HG02884 (cell line): ENCODE measurements at regions not wholly inside any gene's neighbourhood (a gene's known extent, or its start where the extent isn't known, plus 50 kb on each side); places are given as distances from the start of the nearest gene placed in this dataset.
"Not testable (repeated sequence)": the region's sequence is repeated elsewhere in the genome, so short reads cannot be mapped to it uniquely, and the experiment has no call there.

ENCODE experiments used
- ATAC-seq: cut with Tn5 transposase; IDR thresholded peaks from one replicate; pipeline ENCODE4 v1.9.1; 2021; ENCODE audit warnings: mild to moderate bottlenecking, moderate library complexity; ENCODE audit not compliant: unreplicated experiment

GRCh38 chr1:182003953-182004586, 57.4 kb downstream of the ZNF648 start:
- ATAC-seq, result no peak

- no peak for ATAC-seq
Observed at GRCh38 chr1:182003025-182003725, 58.3 kb downstream of the ZNF648 start.

DNA sequence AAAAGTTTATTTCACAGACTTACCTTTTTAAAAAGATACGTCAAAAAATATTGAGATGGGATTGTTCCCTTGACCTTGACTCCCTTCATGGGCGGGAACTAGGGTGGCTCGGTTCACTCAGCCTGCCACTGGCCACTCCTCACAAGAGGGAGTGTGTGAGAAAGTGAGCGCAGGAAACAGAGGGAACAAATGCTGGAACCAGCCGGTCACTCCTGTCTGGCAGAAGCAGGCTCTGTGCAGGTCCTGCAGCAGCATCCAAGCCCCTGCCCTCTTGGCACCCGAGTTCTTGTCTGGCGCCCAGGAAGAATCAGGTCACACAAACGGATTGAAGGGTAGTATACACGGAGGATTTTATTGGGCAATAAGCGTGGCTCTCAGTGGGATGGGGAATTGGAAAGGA, 58.9 kb downstream of the ZNF648 start:
- ATAC-seq, result no peak

GRCh38 chr1:181998858-181999257, 62.7 kb downstream of the ZNF648 start:
- no peak for ATAC-seq

DNA sequence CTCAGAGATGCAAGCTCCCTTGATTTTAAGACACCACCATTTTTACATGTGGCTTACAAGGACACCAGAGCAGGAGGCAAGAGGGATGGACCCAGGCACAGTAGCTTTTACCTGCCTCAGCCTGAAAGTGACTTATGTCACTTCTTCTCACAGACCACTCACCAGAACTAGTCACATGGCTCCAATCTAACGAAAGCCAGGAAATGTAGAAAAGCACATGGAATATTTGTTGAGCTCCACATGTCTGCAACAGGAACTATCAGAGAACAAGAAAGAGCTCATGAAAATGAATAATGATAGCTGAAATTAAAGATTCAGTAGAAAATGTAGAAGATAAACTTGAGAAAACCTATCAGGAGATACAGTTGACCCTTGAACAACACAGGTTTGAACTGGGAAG, 69.4 kb downstream of the ZNF648 start:
- ATAC-seq, result no peak

- no peak for ATAC-seq
Observed at GRCh38 chr1:181990728-181991127, 70.8 kb downstream of the ZNF648 start.

GRCh38 chr1:181989261-181989920, 72.1 kb downstream of the ZNF648 start:
- ATAC-seq, result no peak

DNA sequence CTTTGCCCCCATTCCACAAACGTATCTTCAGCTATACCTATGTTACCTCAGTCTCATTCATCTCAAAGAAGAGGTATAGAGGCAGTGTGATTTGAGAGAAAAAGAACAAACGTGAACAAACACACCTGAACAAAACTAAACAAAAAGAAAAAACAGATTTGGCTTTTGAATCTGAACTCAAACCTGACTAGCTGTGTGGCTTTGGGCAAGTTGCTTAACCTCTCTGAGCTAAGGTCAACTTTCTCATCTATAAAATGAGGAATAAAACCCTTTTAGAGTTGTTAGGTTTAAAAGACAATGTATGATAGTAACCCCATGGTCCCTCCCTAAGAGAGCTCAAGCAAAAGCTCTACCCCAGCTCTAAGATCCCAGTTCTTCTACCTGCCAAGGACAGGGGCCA, 73.5 kb downstream of the ZNF648 start:
- no peak for ATAC-seq

DNA sequence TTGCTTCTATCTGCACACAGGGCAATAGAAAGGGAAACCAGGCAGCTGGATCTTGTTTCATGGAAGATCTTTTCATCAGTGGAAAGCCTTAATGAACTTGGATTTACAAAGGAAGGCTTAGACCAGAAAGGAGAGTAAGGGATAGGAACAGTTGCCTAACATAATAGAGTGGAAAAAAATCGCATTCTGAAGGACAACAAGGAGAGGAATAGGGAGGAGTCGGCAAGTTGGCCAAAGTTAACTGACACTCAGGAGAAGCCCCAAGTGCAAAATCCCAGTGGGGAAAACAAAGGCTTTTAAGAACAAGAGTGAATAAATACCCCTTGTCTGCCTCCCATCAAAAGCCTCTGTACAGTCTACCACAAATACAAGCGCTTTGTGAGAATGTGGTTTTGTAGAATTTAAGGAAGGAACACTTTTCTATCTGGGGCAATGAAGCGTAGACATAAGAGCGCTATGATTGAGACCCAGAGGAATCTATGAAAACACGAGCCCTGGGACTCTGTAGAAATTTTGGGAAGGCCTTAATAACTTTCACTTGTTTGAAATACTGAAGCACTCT, 74.1 kb downstream of the ZNF648 start:
- no peak for ATAC-seq

DNA sequence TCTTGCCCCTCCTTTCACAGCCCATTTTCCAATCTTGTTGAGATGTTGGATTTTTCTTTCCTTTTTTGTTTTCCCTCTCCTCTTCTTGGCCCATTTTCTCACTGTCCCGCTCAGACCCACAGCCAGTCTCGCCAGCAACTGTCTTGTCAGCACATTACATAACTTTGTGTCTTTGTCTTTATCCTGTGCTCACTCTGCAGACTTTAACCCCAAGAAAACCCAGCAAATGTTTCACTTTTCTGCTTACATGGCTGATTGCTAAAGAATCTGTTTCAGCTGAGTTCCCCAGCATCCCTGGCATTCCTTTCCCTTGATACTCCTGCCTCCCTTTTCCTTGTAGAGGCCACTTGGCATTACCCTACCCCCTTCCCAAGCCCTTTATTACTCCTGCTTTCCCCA, 74.6 kb downstream of the ZNF648 start:
- ATAC-seq, result no peak

DNA sequence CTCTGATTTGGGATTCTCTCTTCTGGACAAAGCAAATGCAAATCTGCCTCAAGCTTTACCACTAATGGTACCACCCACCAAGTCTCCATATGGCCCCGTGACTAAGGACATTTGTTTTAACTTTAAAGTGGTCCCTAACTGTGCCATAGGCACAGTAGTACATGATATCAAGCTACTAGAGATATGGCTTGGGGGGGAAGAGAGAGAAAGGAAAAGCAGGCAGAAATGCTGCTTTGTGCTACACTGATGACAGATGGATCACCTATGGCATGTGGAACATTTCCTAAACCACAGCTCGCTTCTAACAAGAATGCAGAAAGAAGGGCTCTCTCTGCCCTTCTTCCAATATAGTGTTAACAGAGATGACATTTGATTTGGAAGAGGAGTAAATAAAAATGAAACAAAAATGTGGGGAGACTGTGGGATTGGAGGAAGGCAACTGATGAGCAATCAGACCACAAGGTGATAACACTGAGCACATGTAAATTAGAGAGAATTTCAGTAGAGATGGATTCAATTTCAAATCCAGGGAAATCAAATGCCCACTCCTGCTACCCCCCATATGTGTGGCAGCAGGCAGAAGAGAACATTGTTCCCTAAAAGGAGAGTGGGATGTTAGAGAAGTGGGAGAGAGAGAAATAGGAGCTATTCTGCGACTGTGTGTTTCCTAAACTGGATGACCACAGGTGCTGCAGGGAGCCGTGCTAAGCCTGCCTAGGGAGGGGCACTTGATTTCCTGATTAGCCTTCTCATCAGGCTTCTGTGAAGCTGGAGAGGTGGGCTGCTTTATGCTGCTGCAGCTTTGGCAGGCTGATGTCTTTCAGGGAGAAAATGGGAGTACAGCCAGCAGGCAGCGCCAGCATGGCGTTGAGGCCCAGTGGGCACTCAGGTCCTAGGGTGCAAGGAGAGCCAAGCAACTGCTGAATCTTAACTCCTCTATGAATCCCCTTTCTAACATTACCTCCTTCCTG, 75.3 kb downstream of the ZNF648 start:
- no peak for ATAC-seq

GRCh38 chr1:181985281-181985680, 76.2 kb downstream of the ZNF648 start:
- no peak for ATAC-seq

GRCh38 chr1:181984006-181984405, 77.5 kb downstream of the ZNF648 start:
- ATAC-seq, result no peak

GRCh38 chr1:181981821-181982220, 79.7 kb downstream of the ZNF648 start:
- ATAC-seq, result no peak

DNA sequence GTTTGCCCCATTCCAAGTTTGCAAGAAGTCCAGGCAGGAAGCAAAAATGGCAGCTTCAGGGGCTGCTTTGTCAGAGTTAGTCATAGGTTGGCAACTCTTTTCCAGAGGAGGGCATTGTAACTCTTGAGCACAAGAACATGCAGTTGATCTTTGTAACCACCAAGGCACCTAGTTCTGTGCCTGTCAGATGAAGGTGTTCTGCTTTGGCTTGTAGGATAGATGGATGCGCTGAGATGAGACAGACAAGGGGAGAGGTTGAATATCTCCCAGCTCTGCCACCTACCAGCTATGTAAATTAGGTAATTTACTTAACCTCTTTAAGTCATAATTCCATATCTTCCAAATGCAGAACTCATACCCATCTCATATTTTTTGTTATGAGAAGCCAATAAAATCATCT, 89.3 kb downstream of the ZNF648 start:
- no peak for ATAC-seq

DNA sequence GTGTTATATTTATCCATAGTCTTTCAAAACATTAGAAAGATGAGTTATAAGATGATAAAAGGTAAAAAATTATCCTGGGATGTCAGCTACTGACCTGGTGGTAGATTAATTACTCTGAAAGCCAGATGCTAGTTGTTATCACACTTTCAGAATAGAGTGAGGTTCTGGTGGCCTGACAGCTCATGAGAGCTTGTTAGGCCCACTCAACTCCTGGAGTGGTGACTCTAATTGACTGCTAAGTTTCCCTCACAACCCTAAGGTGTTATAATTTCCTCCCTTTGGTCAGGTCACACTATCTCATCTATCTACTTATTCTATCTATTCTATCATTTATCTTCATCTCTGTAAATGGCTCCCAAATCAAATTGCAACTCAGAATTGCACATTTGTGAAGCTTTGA, 90.1 kb downstream of the ZNF648 start:
- ATAC-seq, result no peak

- no peak for ATAC-seq
Observed at GRCh38 chr1:181969902-181970301, 91.6 kb downstream of the ZNF648 start.

GRCh38 chr1:181954696-181955095, 106.8 kb downstream of the ZNF648 start:
- not testable (repeated sequence) for ATAC-seq

DNA sequence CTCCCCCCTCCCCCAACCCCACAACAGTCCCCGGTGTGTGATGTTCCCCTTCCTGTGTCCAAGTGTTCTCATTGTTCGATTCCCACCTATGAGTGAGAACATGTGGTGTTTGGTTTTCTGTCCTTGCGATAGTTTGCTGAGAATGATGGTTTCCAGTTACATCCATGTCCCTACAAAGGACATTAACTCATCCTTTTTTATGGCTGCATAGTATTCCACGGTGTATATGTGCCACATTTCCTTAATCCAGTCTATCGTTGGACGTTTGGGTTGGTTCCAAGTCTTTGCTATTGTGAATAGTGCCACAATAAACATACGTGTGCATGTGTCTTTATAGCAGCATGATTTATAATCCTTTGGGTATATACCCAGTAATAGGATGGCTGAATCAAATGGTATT, 107.3 kb downstream of the ZNF648 start:
- ATAC-seq, result not testable (repeated sequence)

DNA sequence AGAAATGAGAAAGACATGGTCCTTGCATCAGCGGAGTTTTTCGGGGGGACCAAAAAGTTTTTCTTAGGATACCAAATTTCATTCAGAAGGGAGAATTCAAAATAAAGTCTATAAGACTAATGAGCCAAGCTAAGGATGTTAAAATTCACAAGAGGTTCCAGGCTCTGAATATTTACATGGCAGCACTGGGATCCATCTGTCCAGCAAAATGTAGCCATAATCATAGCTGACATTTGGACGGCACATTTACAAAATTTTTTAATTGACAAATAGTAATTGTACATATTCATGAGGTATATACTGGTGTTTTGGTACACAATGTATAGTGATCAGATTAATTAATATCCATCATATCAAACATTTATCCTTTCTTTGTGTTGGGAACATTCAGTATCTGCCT, 107.9 kb downstream of the ZNF648 start:
- no peak for ATAC-seq

- no peak for ATAC-seq
Observed at GRCh38 chr1:181951213-181951612, 110.3 kb downstream of the ZNF648 start.
